AG09319 (cell line): ENCODE measurements at regions not wholly inside any gene's neighbourhood (a gene's known extent, or its start where the extent isn't known, plus 50 kb on each side); places are given as distances from the start of the nearest gene placed in this dataset.

ENCODE experiments used
- DNase-seq: peaks from one replicate; pipeline ENCODE4 v3.0.0-alpha.2; 2010; ENCODE audit warnings: low read depth; ENCODE audit errors: extremely low read depth
- CTCF ChIP-seq: IDR thresholded peaks from 2 replicates; pipeline ENCODE4 v1.5.1; 2011; ENCODE audit warnings: low read depth, mild to moderate bottlenecking, inconsistent platforms, low read length, moderate library complexity

GRCh38 chr17:69857412-69857835 is 217.6 kb upstream of the KCNJ16 start:
- no peak for TF ChIP-seq CTCF
- peak; percentile 76 for DNase-seq

- no peak for DNase-seq
- no peak for TF ChIP-seq CTCF
Measured at GRCh38 chr17:69858460-69858859, 216.6 kb upstream of the KCNJ16 start.

GRCh38 chr17:69860142-69860680 is 214.8 kb upstream of the KCNJ16 start:
- TF ChIP-seq CTCF, result no peak
- DNase-seq, result no peak

- no peak for DNase-seq
- no peak for TF ChIP-seq CTCF
Measured at GRCh38 chr17:69864462-69864861, 210.6 kb upstream of the KCNJ16 start.

GRCh38 chr17:69869667-69870066 is 205.4 kb upstream of the KCNJ16 start:
- DNase-seq, result no peak
- no peak for TF ChIP-seq CTCF

- no peak for TF ChIP-seq CTCF
- no peak for DNase-seq
Measured at GRCh38 chr17:69870091-69870530, 204.9 kb upstream of the KCNJ16 start.

- peak; percentile 64 for DNase-seq
- no peak for TF ChIP-seq CTCF
Measured at GRCh38 chr17:69870751-69871199, 204.2 kb upstream of the KCNJ16 start.
